ENCODE measurements at regions not wholly inside any gene's neighbourhood (a gene's known extent, or its start where the extent isn't known, plus 50 kb on each side); places are given as distances from the start of the nearest gene placed in this dataset.

- TF ChIP-seq POLR2AphosphoS5 (IDR thresholded peaks at IDR 0.05) = no peak
- no peak for TF ChIP-seq CTCF (IDR thresholded peaks at IDR 0.05; ENCODE audit: poor library complexity, severe bottlenecking)
- TF ChIP-seq EZH2 (IDR thresholded peaks at IDR 0.05; ENCODE audit: borderline replicate concordance, insufficient read depth, low read length, poor library complexity, severe bottlenecking) = no peak
- TF ChIP-seq MXI1 (conservative IDR thresholded peaks at IDR 0.05; ENCODE audit: poor library complexity, severe bottlenecking) = no peak
Measured at GRCh38 chr14:35231207-35231760, 60.9 kb upstream of the PSMA6 start.
